ENCODE measurements at regions not wholly inside any gene's neighbourhood (a gene's known extent, or its start where the extent isn't known, plus 50 kb on each side); places are given as distances from the start of the nearest gene placed in this dataset.

- ChIA-PET CTCF (no interaction called here), POLR2A (no interaction called here)
- DNase-seq (ENCODE audit: extremely low spot score), result no peak
- TF ChIP-seq CTBP1 (IDR thresholded peaks at IDR 0.05; ENCODE audit: borderline replicate concordance) (no peak), ZNF384 (IDR thresholded peaks at IDR 0.05) (no peak), ARNT (IDR thresholded peaks at IDR 0.05) (no peak), ELF4 (IDR thresholded peaks at IDR 0.05) (no peak), SUZ12 (IDR thresholded peaks at IDR 0.05) (no peak), FOXM1 (IDR thresholded peaks at IDR 0.05; ENCODE audit: borderline replicate concordance) (no peak), TARDBP (IDR thresholded peaks at IDR 0.05) (no peak), NFRKB (IDR thresholded peaks at IDR 0.05) (no peak), SP1 (IDR thresholded peaks at IDR 0.05) (no peak), L3MBTL2 (conservative IDR thresholded peaks at IDR 0.05) (no peak), FOXA1 (IDR thresholded peaks at IDR 0.05) (no peak), BHLHE40 (IDR thresholded peaks at IDR 0.05; ENCODE audit: borderline replicate concordance) (no peak), FOXK2 (IDR thresholded peaks at IDR 0.05) (no peak), HDGF (IDR thresholded peaks at IDR 0.05; ENCODE audit: borderline replicate concordance) (no peak)
- TF ChIP-seq, protein P1, sequence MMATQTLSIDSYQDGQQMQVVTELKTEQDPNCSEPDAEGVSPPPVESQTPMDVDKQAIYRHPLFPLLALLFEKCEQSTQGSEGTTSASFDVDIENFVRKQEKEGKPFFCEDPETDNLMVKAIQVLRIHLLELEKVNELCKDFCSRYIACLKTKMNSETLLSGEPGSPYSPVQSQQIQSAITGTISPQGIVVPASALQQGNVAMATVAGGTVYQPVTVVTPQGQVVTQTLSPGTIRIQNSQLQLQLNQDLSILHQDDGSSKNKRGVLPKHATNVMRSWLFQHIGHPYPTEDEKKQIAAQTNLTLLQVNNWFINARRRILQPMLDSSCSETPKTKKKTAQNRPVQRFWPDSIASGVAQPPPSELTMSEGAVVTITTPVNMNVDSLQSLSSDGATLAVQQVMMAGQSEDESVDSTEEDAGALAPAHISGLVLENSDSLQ (IDR thresholded peaks at IDR 0.05), result no peak
Measured at GRCh38 chr9:651371-651770, 190.1 kb upstream of the DMRT1 start.

DNA sequence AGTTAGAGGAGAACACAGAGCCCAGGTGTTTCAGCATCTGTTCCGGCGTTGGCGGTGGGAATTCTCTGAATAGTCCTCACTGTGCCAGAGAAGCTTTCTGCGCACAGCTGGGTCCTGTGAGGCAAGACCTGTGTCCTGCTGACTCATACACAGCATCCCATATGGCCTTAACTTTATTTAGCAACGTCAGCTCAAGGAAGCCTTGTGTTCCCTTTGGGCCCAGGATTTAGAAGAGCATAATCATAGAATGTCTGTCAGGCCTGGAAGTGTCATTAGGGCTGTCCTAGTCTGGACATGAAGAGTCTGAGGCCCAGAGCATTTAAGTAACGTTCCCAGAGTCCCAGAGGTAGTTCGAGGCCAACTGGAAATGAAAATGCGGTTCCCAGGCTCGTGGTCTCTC lies 188.6 kb upstream of the DMRT1 start:
- ChIA-PET POLR2A (no interaction called here), CTCF (no interaction called here)
- no peak for DNase-seq (ENCODE audit: extremely low spot score)
- TF ChIP-seq L3MBTL2 (conservative IDR thresholded peaks at IDR 0.05) (no peak), LEF1 (IDR thresholded peaks at IDR 0.05; ENCODE audit: borderline replicate concordance) (no peak), SUZ12 (IDR thresholded peaks at IDR 0.05) (no peak), ARNT (IDR thresholded peaks at IDR 0.05) (no peak), FOXK2 (IDR thresholded peaks at IDR 0.05) (no peak)

DNA sequence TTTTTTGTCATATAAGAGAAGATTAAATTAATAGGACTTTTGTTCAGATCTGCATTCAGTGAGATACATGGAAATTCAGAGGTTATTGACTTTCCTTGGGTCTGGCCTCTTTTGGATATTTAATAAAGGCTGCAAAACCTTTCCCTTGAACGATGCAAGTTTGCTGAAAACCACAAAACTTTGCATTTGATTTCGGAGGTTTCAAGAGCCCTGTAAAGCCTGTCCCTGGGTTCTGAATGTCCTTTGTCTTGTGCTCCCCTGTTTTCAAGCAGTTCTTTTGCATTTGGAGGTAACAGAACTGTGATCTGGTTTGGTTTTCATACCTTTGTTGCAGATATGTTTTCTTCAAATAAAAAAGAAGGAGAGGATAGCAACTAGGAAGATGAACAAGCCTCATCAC lies 188.1 kb upstream of the DMRT1 start:
- no peak for DNase-seq (ENCODE audit: extremely low spot score)
- CTCF ChIA-PET, result no interaction called here
- POLR2A ChIA-PET, result no interaction called here
- TF ChIP-seq SP1 (IDR thresholded peaks at IDR 0.05) (no peak), FOXM1 (IDR thresholded peaks at IDR 0.05; ENCODE audit: borderline replicate concordance) (no peak), L3MBTL2 (conservative IDR thresholded peaks at IDR 0.05) (no peak), FOXA1 (IDR thresholded peaks at IDR 0.05) (no peak), SUZ12 (IDR thresholded peaks at IDR 0.05) (no peak), FOXK2 (IDR thresholded peaks at IDR 0.05) (no peak), BHLHE40 (IDR thresholded peaks at IDR 0.05; ENCODE audit: borderline replicate concordance) (no peak), TARDBP (IDR thresholded peaks at IDR 0.05) (no peak), ZNF384 (IDR thresholded peaks at IDR 0.05) (no peak), NFRKB (IDR thresholded peaks at IDR 0.05) (no peak), LEF1 (IDR thresholded peaks at IDR 0.05; ENCODE audit: borderline replicate concordance) (no peak), CTBP1 (IDR thresholded peaks at IDR 0.05; ENCODE audit: borderline replicate concordance) (no peak), ARNT (IDR thresholded peaks at IDR 0.05) (no peak), ELF4 (IDR thresholded peaks at IDR 0.05) (no peak), HDGF (IDR thresholded peaks at IDR 0.05; ENCODE audit: borderline replicate concordance) (no peak)
- TF ChIP-seq, protein P1 (IDR thresholded peaks at IDR 0.05), result no peak

GRCh38 chr9:653856-654387 lies 187.6 kb upstream of the DMRT1 start:
- ChIA-PET CTCF (no interaction called here), POLR2A (no interaction called here)
- DNase-seq (ENCODE audit: extremely low spot score), result no peak
- TF ChIP-seq CTBP1 (IDR thresholded peaks at IDR 0.05; ENCODE audit: borderline replicate concordance), result no peak
- no peak for TF ChIP-seq ELF4 (IDR thresholded peaks at IDR 0.05)
- TF ChIP-seq L3MBTL2 (conservative IDR thresholded peaks at IDR 0.05), result no peak
- TF ChIP-seq SP1 (IDR thresholded peaks at IDR 0.05), result no peak
- TF ChIP-seq NFRKB (IDR thresholded peaks at IDR 0.05), result no peak
- TF ChIP-seq HDGF (IDR thresholded peaks at IDR 0.05; ENCODE audit: borderline replicate concordance), result no peak
- no peak for TF ChIP-seq SUZ12 (IDR thresholded peaks at IDR 0.05)
- TF ChIP-seq BHLHE40 (IDR thresholded peaks at IDR 0.05; ENCODE audit: borderline replicate concordance), result no peak
- TF ChIP-seq, protein P1 (IDR thresholded peaks at IDR 0.05), result no peak

- no peak for DNase-seq (ENCODE audit: extremely low spot score)
- TF ChIP-seq SP1 (IDR thresholded peaks at IDR 0.05) (no peak), ARNT (IDR thresholded peaks at IDR 0.05) (no peak), BHLHE40 (IDR thresholded peaks at IDR 0.05; ENCODE audit: borderline replicate concordance) (no peak), LEF1 (IDR thresholded peaks at IDR 0.05; ENCODE audit: borderline replicate concordance) (no peak), FOXA1 (IDR thresholded peaks at IDR 0.05) (no peak)
- ChIA-PET CTCF (no interaction called here), POLR2A (no interaction called here)
Measured at GRCh38 chr9:655875-656274, 185.6 kb upstream of the DMRT1 start.

DNA sequence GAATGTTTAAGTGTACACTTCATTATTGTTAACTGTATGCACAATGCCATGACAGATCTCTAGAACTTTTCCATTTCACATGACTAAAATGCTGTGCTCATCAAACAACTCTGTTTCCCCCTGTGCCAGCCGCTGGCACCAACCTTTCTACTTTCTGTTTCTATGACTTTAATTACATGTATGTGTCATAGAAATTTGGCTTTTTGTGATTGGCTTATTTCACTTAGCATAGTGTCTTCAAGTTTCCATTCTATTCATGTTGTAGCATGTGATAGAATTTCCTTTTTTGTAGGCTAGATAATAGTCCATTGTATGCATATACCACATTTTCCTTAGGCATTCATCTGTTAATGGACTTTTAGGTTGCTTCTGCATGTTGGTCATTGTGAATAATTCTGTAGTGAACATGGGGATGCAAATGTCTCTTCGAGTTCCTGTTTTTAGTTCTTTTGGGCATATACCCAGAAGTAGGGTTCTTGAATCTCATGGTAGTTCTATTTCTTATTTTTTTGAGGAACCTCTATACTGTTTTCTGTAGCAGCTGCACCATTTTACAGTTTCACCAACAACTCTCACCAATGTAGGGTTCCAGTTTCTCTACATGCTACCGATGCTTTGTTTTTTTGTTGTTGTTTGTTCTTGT lies 184.4 kb upstream of the DMRT1 start:
- TF ChIP-seq LEF1 (IDR thresholded peaks at IDR 0.05; ENCODE audit: borderline replicate concordance) (no peak), TARDBP (IDR thresholded peaks at IDR 0.05) (no peak), L3MBTL2 (conservative IDR thresholded peaks at IDR 0.05) (no peak), NFRKB (IDR thresholded peaks at IDR 0.05) (no peak), SP1 (IDR thresholded peaks at IDR 0.05) (no peak), BHLHE40 (IDR thresholded peaks at IDR 0.05; ENCODE audit: borderline replicate concordance) (no peak), ZNF384 (IDR thresholded peaks at IDR 0.05) (no peak), SUZ12 (IDR thresholded peaks at IDR 0.05) (no peak), ELF4 (IDR thresholded peaks at IDR 0.05) (no peak), FOXA1 (IDR thresholded peaks at IDR 0.05) (no peak), CTBP1 (IDR thresholded peaks at IDR 0.05; ENCODE audit: borderline replicate concordance) (no peak), HDGF (IDR thresholded peaks at IDR 0.05; ENCODE audit: borderline replicate concordance) (no peak)
- TF ChIP-seq, protein P1 (IDR thresholded peaks at IDR 0.05), result no peak
- DNase-seq (ENCODE audit: extremely low spot score), result no peak
- ChIA-PET CTCF (no interaction called here), POLR2A (no interaction called here)

Measured in HEK293T (cell line).